ENCODE measurements at regions not wholly inside any gene's neighbourhood (a gene's known extent, or its start where the extent isn't known, plus 50 kb on each side); places are given as distances from the start of the nearest gene placed in this dataset.
A peak's percentile ranks its signal among the peaks of the same experiment; 100 is the strongest.
"Not testable (repeated sequence)": the region's sequence is repeated elsewhere in the genome, so short reads cannot be mapped to it uniquely, and the experiment has no call there.

DNA sequence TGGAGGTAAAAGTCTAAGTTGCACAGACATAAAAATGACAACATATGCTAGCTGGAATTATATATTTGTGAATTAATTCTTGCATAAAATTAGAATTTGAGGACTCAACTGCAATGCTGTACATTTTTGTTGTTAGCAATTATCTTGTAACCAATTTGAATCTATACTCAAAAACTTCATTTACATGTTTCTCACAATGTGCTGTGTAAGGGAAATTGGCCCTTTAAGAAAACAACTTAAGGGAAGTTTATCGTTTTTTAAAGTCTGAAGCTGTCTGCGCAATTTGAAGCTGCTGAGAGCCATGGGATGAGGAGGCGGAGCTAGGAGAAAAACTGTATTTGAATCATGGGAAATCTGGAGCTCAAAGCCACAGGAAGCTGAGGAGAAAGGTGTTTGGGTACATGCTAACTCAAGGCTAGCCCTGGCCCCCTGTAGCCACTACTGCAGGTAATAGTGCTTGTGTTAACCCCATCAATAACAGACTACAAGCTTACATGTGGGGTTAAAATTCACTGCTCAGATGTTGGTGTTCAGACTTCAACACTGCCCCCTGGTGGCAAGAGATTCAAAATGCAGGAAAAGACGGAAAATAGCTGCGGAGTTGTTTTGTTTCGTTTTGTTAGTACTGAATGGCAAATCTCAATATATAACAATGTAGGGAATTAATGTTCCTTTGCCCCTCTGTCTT lies 126.1 kb downstream of the BRD1 start:
- DNase-seq (ENCODE audit: low read depth, low spot score), result peak; percentile 12
- in situ Hi-C loops (cut with HindIII; ENCODE audit: low pct_unique_long_range_greater_than_20kb, low sequenced_read_pairs), result no loop called here

DNA sequence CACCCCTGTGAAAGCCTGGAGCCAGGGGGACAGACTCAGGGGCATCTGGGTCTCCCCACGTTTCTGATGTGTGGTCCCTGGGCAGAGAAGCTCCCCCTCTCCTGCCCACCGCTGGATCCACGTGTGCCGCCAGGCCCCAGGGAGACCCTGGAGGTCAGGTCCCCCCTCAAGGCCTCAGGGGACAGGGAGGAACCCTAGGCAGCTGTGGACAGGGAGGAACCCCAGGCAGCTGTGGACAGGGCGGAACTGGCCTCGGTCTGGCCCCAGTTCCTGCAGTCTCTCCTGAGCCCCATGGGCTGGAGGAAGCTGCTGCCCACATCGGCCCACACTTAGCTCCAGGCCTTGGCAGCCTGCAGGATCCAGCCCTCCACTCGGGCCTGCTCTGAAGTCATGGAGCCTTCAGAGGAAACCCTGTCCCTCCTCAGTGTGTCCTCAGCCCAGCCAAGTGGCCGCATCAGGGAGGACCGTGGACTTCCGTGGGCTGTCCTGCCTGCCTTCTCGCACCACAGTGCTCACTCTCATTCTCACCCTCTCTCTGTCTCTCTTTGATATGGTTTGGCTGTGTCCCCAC lies 127.7 kb downstream of the BRD1 start:
- DNase-seq (ENCODE audit: low read depth, low spot score), result no peak
- in situ Hi-C loops (cut with HindIII; ENCODE audit: low pct_unique_long_range_greater_than_20kb, low sequenced_read_pairs), result no loop called here

DNA sequence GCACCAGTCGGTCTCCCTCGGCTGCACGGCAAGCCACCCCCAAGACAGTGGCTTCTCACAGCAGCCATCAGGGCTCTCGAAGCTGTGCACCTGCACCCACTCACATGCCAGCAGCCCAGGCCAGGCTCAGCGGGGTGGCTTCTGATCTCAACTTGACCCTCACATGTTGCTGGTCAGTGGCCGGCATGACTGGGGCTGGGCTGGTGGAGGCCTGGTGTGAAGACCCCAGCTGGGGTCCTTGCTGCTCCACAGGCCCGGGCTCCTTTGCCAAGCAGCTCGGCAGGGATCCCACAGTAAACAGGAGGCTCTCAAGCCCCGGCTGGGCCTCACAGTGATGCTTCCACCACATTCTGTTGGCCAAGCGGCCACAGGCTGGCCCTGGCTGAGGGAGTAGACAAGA lies 128.2 kb downstream of the BRD1 start:
- DNase-seq (ENCODE audit: low read depth, low spot score), result no peak
- in situ Hi-C loops (cut with HindIII; ENCODE audit: low pct_unique_long_range_greater_than_20kb, low sequenced_read_pairs), result no loop called here

DNA sequence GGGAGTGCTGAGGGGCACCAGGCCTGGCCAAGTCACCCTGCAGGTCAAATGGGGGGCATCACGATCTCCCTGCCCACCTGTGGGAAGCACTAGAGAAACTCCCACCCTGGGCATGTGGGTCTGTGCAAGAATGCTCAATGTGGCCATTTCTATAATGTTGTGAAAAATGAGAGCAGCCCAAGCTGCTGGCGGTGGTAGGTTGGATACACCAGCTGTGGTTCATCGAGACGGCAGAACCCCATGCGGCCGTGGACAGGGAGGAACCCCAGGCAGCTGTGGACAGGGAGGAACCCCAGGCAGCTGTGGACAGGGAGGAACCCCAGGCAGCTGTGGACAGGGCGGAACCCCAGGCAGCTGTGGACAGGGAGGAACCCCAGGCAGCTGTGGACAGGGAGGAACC lies 129.1 kb downstream of the BRD1 start:
- DNase-seq (ENCODE audit: low read depth, low spot score); in situ Hi-C loops (cut with HindIII; ENCODE audit: low pct_unique_long_range_greater_than_20kb, low sequenced_read_pairs): not testable (repeated sequence)

DNA sequence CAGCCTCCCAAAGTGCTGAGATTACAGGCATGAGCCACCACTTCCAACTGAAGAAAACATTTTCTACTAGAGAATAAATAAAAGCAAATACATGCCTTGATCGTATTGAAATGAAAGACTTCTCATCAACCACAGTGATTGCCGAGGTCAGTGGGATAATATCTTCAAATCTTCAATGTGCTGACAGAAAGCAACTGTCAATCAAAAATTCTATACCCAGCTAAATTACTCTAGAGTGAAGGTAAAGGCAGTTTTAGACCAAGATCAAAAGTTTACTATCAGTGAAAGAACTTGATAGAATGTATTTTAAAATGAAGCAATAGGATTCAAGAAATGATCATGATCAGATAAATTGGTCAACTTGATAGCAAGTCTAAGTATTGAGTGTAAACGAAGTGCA lies 130.6 kb downstream of the BRD1 start:
- in situ Hi-C loops (cut with HindIII; ENCODE audit: low pct_unique_long_range_greater_than_20kb, low sequenced_read_pairs), result no loop called here
- no peak for DNase-seq (ENCODE audit: low read depth, low spot score)

DNA sequence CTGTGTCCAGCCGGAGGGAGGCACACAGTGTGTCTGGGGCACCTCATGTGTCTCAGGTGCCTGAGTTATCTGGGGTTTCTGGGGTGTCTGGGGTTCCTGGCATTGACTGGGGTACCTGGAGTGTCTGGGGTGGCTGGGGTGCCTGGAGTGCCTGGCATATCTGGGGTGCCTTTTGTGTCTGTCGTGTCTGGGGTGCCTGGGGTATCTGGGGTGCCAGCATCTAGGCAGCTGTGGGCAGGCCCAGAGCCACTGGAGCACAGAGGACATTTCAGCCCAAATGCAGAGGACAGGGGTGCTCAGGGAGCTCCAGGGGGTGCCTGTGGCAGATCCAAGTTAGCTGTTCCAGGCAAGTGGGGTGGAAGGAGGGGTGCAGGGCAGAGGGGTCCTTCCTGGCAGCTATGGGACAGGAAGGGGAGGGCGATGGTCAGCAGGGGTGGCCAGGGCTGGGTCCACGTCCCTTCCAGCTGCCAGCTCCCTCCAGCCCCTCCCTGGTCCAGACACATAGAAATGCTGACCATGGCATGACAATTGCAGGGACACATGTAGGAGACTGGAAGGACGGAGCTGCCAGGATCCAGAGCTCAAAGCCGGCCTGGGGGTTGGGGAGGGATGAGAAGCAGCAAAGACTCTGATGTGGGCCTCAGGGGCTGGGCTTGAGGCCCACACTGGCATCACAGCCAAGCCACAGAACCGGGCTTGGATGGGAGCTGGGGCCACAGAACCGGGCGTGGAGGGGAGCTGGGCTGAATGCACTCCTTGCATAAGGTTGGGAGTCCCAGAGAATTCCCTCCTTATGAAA lies 133.0 kb downstream of the BRD1 start:
- DNase-seq (ENCODE audit: low read depth, low spot score), result no peak
- in situ Hi-C loops (cut with HindIII; ENCODE audit: low pct_unique_long_range_greater_than_20kb, low sequenced_read_pairs), result no loop called here

DNA sequence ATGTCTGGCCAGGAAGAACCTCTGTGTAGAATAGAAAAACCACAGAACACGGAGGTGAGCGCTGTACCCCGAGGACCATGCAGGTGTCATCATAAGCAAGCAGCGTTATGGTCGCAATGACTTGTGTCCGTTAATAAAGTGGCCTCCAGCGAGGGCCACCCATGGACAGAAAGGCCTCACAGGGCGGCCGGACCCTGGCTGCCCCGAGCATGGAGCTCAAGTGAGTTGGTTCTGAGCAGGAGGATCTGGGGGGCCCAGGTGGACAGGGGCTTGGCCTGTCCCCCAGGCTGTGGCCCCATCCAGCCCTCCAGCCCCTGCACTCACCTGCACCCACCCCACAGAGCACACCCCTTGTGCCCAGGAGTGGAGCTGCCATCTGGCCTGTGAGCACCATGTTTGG lies 133.8 kb downstream of the BRD1 start:
- in situ Hi-C loops (cut with HindIII; ENCODE audit: low pct_unique_long_range_greater_than_20kb, low sequenced_read_pairs), result no loop called here
- DNase-seq (ENCODE audit: low read depth, low spot score), result no peak

DNA sequence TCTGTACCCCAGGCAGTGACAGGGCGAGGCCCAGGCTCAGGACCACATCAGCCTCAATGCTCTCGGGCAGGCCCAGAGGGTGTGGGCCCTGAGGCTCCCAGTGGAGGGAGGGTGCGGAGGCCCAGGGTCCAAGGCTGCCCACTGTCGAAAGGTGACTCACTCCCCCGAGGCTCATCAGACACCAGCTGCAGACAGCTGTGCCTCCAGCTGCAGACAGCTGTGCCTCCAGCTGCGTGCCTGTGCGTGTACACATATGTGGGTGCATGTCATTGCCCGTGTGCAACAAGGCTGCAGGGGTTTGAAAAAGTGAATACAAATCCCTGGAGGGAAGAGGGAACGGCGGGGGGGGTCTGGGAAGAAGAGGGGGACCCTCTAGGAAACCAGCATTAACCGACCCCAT lies 134.3 kb downstream of the BRD1 start:
- in situ Hi-C loops (cut with HindIII; ENCODE audit: low pct_unique_long_range_greater_than_20kb, low sequenced_read_pairs), result no loop called here
- no peak for DNase-seq (ENCODE audit: low read depth, low spot score)

DNA sequence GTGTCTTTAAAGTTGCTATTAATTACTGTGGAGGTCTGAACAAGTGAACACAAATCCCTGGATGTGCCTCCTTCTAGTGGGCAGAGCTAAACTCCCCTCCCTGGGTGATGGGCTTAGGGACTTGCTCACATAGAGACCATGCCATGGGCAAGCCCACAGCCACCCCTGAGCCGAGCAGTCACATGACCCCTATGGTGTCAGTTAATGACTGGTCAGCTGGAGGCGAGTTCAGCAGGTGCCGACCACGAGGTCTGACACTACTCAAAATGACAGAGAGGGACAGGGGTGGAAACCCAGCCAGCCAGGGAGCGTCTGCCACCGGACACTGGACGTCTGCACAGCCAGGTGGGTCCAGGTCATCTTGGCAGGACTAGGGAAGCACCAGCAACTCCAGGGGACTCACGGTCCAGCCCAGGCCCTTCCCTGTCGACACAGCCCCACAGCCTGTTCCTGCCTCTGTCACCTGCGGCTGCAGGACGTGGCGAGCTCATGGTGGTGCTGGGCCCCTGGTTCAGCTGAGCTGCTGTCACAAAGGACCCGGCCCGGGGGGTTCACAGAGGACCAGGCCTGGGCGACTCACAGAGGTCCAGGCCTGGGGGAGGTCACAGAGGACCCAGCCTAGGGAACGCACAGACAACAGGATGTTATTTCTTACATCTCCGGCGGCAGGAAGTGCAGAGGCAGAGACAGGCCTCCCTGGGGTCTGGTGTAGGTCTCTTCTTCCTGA lies 135.0 kb downstream of the BRD1 start:
- no peak for DNase-seq (ENCODE audit: low read depth, low spot score)
- in situ Hi-C loops (cut with HindIII; ENCODE audit: low pct_unique_long_range_greater_than_20kb, low sequenced_read_pairs), result no loop called here

DNA sequence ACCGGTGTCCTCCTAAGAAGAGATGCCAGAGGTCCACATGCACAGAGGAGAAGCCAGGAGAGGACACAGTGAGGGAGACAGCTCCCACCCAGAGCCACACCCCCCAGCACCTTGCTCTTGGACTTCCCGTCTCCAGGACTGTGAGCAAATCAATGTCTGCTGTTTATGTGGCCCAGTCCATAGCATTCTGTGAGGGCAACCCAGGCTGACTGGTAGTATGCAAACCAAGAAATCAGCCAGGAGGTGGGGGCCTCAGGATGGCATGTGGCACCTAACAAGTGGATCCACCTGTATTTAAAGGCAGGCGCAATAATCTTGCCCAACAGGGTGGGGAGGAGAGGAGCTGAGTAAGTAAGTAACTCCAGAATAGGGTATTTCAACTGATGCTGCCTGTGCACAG lies 136.4 kb downstream of the BRD1 start:
- in situ Hi-C loops (cut with HindIII; ENCODE audit: low pct_unique_long_range_greater_than_20kb, low sequenced_read_pairs), result no loop called here
- DNase-seq (ENCODE audit: low read depth, low spot score), result no peak

DNA sequence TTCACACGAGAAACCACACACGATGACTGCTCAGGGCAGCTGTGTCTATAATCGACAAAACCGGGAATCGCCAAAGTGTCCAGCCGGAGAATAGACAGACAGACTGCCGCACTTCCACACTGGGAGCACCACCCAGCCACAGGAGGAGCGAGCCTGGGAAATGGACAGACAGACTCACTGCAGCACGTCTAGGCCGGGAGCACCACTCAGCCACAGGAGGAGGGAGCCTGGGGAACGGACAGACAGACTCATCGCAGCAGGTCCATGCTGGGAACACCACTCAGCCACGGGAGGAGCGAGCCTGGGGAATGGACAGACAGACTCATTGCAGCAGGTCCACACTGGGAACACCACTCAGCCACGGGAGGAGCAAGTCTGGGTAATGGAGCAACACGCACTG lies 137.2 kb downstream of the BRD1 start:
- in situ Hi-C loops (cut with HindIII; ENCODE audit: low pct_unique_long_range_greater_than_20kb, low sequenced_read_pairs), result no loop called here

DNA sequence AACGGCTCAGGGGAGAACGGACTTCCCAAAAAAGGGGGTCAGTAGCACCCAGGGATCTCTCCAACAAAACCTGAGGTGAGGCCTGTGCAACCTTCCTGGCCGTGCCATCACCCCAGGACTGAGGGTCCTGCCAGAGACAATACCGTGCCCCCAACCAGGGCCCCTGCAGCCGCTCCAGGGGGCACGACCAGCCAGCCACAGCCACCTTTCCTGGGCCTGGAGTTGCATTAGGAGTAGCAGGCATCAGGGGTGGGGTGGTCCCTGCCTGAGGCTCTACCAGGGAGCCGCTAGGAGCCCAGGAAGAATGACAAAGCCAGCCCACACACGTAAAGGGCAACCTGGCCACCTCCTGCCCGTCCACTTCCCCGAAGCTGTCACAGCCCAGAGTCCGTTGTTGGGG lies 137.8 kb downstream of the BRD1 start:
- no peak for DNase-seq (ENCODE audit: low read depth, low spot score)
- in situ Hi-C loops (cut with HindIII; ENCODE audit: low pct_unique_long_range_greater_than_20kb, low sequenced_read_pairs), result no loop called here

More for the DNA sequence above, 137.2 kb downstream of the BRD1 start:
- no peak for DNase-seq (ENCODE audit: low read depth, low spot score)

DNA sequence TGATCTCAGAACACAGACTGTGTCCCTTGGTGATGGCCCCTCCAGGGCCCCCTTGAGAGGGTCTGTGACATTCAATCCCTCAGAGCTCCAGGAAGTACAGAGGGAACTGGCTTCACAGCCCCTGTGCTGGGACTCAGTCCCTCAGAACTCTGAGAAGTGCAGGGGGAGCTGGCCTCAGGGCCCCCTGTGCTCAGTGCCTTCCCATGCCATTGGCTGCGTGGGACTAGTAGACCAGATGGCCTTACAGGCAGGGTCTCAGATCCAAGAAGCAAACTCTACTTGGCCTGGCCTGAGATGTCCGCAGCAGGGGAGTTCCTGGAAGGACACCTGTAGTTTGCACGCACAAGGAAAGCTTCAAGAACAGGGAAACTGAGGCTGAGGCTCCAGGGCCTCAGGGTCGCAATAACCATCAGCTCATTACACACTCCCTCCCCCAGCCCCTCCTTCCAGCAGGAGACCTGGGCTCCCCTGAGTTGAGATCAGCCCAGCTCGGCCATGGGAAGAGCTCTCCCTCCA lies 138.4 kb downstream of the BRD1 start:
- DNase-seq (ENCODE audit: low read depth, low spot score), result no peak
- in situ Hi-C loops (cut with HindIII; ENCODE audit: low pct_unique_long_range_greater_than_20kb, low sequenced_read_pairs), result no loop called here

DNA sequence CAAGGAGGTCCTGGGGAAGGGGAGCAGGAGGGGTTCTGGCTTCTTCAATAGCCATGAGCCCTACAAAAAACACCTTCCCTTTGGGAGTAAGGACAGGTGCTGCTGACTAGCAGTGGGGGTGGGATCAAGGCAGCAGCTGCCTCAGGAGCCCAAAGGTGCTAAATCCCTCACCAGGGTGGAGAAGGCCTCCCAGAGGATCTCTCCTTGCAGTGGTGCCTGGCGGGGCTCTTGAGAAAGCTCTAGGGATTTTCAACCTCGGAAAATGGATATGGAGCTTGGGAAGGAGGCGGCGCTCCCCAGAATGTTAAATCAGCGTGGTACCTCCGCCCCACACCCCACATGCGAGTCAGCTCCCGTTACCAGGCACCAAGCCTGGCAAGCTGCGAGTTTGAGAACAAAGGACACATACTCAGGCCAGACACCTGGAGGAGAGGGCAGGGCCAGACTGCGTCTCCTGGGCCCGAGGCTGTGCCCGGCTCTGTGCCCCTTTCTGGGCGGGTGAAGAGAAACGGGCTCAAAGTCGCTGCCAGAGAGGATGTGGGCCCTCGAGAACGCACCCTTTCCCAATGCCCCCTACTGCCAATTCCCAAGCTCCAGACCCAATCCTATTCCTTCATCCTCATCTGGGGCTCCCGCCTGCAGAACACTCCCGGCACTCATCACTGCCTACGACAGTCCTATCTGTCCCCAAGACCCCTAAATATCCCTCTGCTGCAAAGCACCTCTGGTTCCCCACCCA lies 139.0 kb downstream of the BRD1 start:
- in situ Hi-C loops (cut with HindIII; ENCODE audit: low pct_unique_long_range_greater_than_20kb, low sequenced_read_pairs), result no loop called here

DNA sequence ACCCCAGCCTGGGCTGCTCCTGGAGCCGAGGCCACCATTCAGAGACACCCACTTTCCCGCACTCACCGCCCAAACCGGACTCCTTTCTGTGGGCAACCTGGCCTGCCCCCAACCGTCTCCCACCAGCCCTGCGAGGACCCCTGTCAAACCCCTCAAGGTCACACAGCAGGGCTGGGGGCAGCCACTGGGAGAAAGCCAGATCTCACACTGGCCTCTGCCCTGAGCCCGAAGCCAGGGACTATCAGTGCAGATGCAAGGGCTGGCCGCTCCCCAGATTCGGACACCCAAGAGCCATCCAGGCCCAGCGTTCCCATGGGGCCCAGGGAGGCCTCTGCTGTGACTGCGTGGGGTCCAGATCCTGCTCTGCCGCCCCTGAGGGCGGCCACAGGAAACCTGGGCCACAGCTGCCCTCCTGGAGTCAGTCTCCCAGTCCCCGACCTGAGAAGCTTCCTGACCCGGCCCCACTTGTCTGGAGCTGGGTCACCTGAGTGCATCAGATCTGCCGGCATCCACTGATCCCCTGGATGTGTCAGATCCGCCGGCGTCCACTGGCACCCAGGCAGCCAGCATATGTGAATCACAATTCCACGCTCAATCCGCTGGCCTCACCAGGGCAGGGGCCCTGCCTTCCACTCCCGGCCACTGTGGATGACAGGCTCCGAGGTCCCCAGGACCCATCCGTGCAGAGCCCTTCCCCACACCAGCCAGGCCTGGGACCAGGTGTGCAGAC lies 139.7 kb downstream of the BRD1 start:
- in situ Hi-C loops (cut with HindIII; ENCODE audit: low pct_unique_long_range_greater_than_20kb, low sequenced_read_pairs), result no loop called here
- DNase-seq (ENCODE audit: low read depth, low spot score), result no peak

More for the DNA sequence above, 139.0 kb downstream of the BRD1 start:
- DNase-seq (ENCODE audit: low read depth, low spot score), result no peak

DNA sequence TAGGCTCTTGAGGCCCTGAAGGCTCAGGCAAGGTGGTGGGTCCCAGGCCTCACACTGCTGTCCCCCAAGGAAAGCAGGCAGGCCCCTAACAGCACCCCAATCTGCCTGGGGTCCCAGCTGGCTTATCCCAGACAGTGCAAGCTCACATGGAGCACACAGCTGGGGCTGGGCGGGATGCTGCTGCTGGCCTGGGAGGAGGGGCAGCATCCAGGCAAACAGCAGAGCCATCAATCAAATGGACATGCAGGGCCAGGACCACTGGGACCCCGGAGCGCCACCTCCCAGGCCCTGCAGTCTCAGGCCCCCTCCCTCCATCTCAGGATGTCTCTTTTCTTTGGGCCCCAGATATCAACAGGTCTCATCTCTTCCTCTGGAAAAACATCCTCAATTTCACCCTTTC lies 140.3 kb downstream of the BRD1 start:
- in situ Hi-C loops (cut with HindIII; ENCODE audit: low pct_unique_long_range_greater_than_20kb, low sequenced_read_pairs), result no loop called here
- no peak for DNase-seq (ENCODE audit: low read depth, low spot score)

Measured in SK-MEL-5 (cell line).